AG09319 (cell line): ENCODE measurements at regions not wholly inside any gene's neighbourhood (a gene's known extent, or its start where the extent isn't known, plus 50 kb on each side); places are given as distances from the start of the nearest gene placed in this dataset.

Experiments
- DNase-seq: peaks from one replicate; pipeline ENCODE4 v3.0.0-alpha.2; 2010; ENCODE audit warnings: low read depth; ENCODE audit errors: extremely low read depth
- TF ChIP-seq, protein P1 (sequence below): IDR thresholded peaks from 2 replicates; pipeline ENCODE4 v1.5.1; 2011; ENCODE audit warnings: low read depth, mild to moderate bottlenecking, inconsistent platforms, low read length, moderate library complexity

DNA sequence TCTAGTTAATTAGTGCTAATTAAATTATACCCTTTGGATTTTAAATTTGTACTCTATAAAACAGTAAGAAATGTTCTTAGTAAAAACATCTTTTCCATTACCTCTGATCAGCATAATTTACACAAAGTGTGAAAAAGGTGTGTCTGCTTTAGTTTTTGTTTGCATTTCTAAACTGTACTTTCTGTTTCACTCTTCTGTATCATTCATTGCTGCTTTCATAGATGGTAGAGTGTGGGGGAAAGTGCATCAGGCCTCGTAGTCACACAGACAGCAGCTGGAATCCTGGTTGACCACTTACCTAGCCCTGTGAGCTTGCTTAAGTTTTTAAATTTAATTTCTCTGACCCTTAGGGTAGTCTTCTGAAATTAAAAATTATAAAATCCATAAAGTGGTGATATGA is 275.4 kb upstream of the PITX2 start:
- DNase-seq: no peak
- TF ChIP-seq, protein P1, sequence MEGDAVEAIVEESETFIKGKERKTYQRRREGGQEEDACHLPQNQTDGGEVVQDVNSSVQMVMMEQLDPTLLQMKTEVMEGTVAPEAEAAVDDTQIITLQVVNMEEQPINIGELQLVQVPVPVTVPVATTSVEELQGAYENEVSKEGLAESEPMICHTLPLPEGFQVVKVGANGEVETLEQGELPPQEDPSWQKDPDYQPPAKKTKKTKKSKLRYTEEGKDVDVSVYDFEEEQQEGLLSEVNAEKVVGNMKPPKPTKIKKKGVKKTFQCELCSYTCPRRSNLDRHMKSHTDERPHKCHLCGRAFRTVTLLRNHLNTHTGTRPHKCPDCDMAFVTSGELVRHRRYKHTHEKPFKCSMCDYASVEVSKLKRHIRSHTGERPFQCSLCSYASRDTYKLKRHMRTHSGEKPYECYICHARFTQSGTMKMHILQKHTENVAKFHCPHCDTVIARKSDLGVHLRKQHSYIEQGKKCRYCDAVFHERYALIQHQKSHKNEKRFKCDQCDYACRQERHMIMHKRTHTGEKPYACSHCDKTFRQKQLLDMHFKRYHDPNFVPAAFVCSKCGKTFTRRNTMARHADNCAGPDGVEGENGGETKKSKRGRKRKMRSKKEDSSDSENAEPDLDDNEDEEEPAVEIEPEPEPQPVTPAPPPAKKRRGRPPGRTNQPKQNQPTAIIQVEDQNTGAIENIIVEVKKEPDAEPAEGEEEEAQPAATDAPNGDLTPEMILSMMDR: no peak

GRCh38 chr4:110900213-110900769 is 277.4 kb upstream of the PITX2 start:
- DNase-seq: no peak
- TF ChIP-seq, protein P1: no peak

GRCh38 chr4:110902500-110902899 is 279.6 kb upstream of the PITX2 start:
- no peak for DNase-seq
- TF ChIP-seq, protein P1: no peak

- TF ChIP-seq, protein P1: no peak
- peak; percentile 5 for DNase-seq
These were observed 281.7 kb upstream of the PITX2 start for GRCh38 chr4:110904435-110905065.

- TF ChIP-seq, protein P1: no peak
These were observed 282.5 kb upstream of the PITX2 start for GRCh38 chr4:110905367-110905766.

GRCh38 chr4:110907801-110908313 is 285.0 kb upstream of the PITX2 start:
- TF ChIP-seq, protein P1: no peak
- DNase-seq: no peak

More at GRCh38 chr4:110905367-110905766, 282.5 kb upstream of the PITX2 start:
- DNase-seq: no peak

DNA sequence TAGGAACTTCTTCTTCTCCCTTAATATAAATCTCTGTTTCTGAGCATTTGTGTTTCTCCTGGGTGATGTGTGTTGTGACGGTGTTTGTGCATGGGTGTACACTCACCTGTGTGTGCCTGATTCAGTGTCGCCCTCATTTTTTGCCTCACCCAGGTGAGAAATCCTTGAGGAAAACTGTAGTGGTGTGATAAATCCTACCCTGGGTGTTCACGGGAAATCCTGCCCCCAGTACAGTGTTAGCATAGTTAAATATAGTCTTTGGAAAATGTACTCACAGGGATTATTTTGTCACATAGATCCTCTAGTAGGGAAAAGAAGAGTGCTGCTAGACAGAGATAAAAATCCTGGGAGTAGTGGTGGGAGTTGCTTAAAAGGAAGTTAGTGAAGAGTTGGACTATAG is 291.9 kb upstream of the PITX2 start:
- TF ChIP-seq, protein P1: no peak
- DNase-seq: no peak
